D721Med (cell line): ENCODE measurements at regions not wholly inside any gene's neighbourhood (a gene's known extent, or its start where the extent isn't known, plus 50 kb on each side); places are given as distances from the start of the nearest gene placed in this dataset.

ENCODE experiments used
- DNase-seq: peaks from one replicate; pipeline ENCODE4 v3.0.0; 2011; ENCODE audit warnings: low spot score; ENCODE audit not compliant: insufficient read length
- FAIRE-seq: peaks from 2 replicates; lab custom pipeline; 2011; peaks lifted over from hg19 to GRCh38; lab: Jason Lieb, UNC
- TF ChIP-seq, protein P1 (sequence below): IDR thresholded peaks from 2 replicates; pipeline ENCODE4 v1.5.1; 2012; ENCODE audit warnings: mild to moderate bottlenecking, control low read depth; ENCODE audit not compliant: insufficient read depth; ENCODE audit errors: missing control alignments

DNA sequence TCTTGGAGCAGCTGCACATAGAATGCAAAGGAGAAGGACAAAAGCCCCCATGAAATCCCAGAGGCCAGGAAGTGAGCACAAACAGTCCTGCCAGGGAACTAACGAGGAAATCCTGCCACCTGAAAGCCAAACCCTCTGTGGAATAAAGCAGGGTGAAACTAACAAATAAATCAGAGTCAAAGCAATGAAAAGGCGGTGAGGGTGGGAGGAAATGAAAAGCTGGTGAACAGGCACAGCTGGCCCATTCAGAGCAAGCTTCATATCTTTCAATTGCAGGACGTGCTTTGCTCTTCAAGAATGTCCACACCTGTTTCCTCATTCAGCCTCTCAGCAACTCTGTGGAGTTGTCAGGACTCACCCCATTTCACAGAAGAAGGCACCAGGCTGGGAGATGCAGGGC, 108.1 kb downstream of the ABCC12 start:
- no peak for FAIRE-seq
- no peak for DNase-seq
- TF ChIP-seq, protein P1, sequence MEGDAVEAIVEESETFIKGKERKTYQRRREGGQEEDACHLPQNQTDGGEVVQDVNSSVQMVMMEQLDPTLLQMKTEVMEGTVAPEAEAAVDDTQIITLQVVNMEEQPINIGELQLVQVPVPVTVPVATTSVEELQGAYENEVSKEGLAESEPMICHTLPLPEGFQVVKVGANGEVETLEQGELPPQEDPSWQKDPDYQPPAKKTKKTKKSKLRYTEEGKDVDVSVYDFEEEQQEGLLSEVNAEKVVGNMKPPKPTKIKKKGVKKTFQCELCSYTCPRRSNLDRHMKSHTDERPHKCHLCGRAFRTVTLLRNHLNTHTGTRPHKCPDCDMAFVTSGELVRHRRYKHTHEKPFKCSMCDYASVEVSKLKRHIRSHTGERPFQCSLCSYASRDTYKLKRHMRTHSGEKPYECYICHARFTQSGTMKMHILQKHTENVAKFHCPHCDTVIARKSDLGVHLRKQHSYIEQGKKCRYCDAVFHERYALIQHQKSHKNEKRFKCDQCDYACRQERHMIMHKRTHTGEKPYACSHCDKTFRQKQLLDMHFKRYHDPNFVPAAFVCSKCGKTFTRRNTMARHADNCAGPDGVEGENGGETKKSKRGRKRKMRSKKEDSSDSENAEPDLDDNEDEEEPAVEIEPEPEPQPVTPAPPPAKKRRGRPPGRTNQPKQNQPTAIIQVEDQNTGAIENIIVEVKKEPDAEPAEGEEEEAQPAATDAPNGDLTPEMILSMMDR: no peak

DNA sequence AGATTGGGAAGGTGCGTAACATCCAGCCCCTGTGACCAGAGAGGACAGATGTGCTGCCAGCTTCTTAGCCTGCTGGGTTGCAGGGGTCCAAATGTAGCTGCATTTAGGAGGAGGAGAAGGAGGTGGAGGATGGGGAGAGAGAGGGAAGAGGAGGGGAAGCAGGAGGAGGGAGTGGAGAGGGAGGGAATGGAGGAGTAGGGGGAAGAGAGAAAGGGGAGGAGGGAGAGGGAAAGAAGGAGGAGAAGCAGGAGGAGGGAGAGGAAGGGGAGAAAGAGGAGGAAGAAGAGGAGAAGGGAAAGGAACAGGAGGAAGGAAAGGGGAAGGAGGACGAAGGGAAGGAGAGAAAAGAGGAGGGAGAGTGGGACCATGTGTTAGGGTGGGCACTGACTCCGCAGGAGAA, 108.6 kb downstream of the ABCC12 start:
- no peak for DNase-seq
- no peak for FAIRE-seq

DNA sequence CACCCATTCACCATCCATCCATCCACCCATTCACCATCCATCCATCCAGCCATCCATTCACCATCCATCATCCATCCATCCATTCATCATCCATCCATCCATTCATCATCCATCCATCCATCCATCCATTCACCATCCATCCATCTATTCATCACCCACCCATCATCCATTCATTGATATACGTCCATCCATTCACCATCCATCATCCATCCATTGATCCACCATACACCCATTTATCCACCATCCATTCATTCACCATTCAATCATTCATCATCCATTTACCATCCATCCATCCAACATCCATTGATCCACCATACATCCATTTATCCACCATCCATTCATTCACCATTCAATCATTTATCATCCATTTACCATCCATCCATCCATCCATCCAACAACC, 111.7 kb downstream of the ABCC12 start:
- DNase-seq (no peak), FAIRE-seq (no peak)
- TF ChIP-seq, protein P1: no peak

More for the DNA sequence above, 108.6 kb downstream of the ABCC12 start:
- TF ChIP-seq, protein P1: no peak

DNA sequence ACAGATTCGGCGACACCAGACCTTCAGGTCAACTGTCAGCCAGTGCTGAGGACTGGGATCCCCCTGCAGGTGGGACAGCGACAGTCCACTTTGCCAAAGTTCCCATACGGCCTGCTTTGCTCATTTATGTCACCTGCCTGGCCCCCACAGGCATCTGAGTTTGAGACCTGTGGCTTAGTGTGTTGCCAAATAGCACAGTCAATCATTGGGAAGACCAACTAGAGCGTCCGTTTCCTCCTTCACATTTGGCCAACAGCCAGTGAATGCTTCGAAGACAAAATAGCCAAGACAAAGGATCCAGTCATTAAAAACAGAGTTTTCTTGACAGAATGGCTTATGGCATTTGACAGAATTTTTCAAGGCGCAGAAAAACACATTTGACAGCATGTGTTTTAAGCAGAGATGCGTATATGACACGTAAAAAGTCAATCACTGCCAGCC, 113.8 kb downstream of the ABCC12 start:
- FAIRE-seq (no peak), DNase-seq (no peak)
- TF ChIP-seq, protein P1: peak; percentile 21

DNA sequence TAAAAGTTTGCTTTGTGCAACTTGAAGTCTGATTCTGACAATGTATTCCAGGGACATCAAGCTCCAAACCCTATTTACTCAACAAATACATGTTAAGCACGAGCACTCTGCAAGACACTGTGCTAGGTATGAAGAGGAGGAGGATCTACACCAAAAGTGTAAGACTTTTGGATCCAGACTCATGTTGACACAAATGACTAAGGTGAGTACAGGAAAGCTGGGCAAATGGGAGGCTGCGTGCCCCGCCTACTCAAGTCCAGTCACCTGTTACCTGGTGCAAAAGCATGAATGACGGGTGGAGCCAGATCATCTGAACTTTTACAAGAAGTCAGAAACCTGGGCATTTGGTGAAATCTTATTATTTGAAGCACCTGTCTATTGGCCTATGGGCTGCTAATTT, 120.7 kb downstream of the ABCC12 start:
- FAIRE-seq (no peak), DNase-seq (no peak)
- TF ChIP-seq, protein P1: no peak

DNA sequence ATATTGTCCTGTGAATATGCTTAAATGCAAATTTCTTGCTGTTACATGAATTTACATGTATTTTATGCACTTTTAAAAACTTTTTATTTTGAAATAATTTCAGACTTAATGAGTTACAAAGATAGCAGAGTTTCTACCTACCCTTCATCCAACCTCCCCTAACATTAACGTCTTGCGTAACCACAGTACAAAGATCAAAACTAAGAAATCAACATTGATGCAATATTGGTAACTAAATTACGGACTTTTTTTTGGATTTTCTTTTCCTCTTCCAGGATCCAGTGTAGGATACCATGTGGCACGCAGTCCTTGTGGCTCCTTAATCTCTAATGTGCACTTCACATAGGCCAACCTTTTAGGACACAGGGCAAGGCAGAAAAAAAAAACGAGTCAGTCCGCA, 124.9 kb downstream of the ABCC12 start:
- FAIRE-seq (no peak), DNase-seq (no peak)
- TF ChIP-seq, protein P1: no peak

DNA sequence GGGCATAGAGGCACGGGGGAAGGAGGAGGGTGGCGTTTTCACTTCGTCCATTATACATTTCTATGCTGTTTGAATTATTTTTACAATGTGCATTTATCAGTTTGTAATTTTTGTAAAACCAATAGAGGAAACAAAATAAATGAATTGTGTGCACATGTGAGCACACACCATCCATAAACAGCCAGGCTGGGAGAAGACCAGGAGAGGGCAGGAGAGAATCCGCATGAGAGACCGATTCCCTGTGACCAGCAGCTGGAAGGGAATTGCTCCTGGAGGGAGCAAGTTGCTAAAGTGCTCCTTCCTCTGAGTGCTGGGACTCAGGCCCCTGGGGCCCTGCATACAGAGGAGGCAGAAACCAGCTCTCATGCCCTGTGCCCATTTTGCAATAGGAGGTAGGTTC, 126.0 kb downstream of the ABCC12 start:
- DNase-seq (no peak), FAIRE-seq (no peak)

More for the DNA sequence above, 126.0 kb downstream of the ABCC12 start:
- TF ChIP-seq, protein P1: no peak
